Stimulated activated memory B cell treated with anti-CD40 and anti-IgM and Interleukin-4, amounts not matched to agents 10 μg/mL and 1 μg/mL and 100 μg/mL, for 72 hours (primary cell): ENCODE measurements at regions not wholly inside any gene's neighbourhood (a gene's known extent, or its start where the extent isn't known, plus 50 kb on each side); places are given as distances from the start of the nearest gene placed in this dataset.

Experiments
- ATAC-seq: fragments of 150-1000 bp; cut with Tn5 transposase; 2 replicates; pipeline ENCODE4 v1.10.0; 2021
- H3K27ac Mint-ChIP-seq: one replicate; pipeline ENCODE4 v1.8.0; 2022; ENCODE audit warnings: mild to moderate bottlenecking, mixed read lengths
- H3K27me3 Mint-ChIP-seq: one replicate; pipeline ENCODE4 v1.8.0; 2022; ENCODE audit warnings: mixed read lengths
- H3K36me3 Mint-ChIP-seq: one replicate; pipeline ENCODE4 v1.8.0; 2022; ENCODE audit warnings: mixed read lengths
- H3K4me1 Mint-ChIP-seq: one replicate; pipeline ENCODE4 v1.8.0; 2022; ENCODE audit warnings: mixed read lengths
- H3K4me3 Mint-ChIP-seq: one replicate; pipeline ENCODE4 v1.8.0; 2022; ENCODE audit warnings: mild to moderate bottlenecking, moderate library complexity, mixed read lengths
- H3K9me3 Mint-ChIP-seq: one replicate; pipeline ENCODE4 v1.8.0; 2022; ENCODE audit warnings: mixed read lengths

- no peaks in the 10 kb centered on the region for H3K36me3 Mint-ChIP-seq
- no peak for ATAC-seq
- H3K27ac Mint-ChIP-seq, result no peak overlapping the region
- H3K4me1 Mint-ChIP-seq, result peaks cover 22% of the 10 kb centered on the region
- H3K9me3 Mint-ChIP-seq, result no peaks in the 10 kb centered on the region
- no peak overlapping the region for H3K4me3 Mint-ChIP-seq
- H3K27me3 Mint-ChIP-seq, result no peaks in the 10 kb centered on the region
Measured at GRCh38 chr3:40768536-40768935, 243.8 kb downstream of the ZNF621 start.

GRCh38 chr3:40770061-40770460, 245.3 kb downstream of the ZNF621 start:
- no peaks in the 10 kb centered on the region for H3K27me3 Mint-ChIP-seq
- H3K27ac Mint-ChIP-seq, result no peak overlapping the region
- no peak overlapping the region for H3K4me3 Mint-ChIP-seq
- peaks cover 22% of the 10 kb centered on the region for H3K4me1 Mint-ChIP-seq
- no peaks in the 10 kb centered on the region for H3K36me3 Mint-ChIP-seq
- ATAC-seq, result no peak
- no peaks in the 10 kb centered on the region for H3K9me3 Mint-ChIP-seq

GRCh38 chr3:40771112-40771511, 246.4 kb downstream of the ZNF621 start:
- H3K9me3 Mint-ChIP-seq, result no peaks in the 10 kb centered on the region
- H3K36me3 Mint-ChIP-seq, result no peaks in the 10 kb centered on the region
- H3K27ac Mint-ChIP-seq, result no peak overlapping the region
- no peak for ATAC-seq
- peaks cover 20% of the 10 kb centered on the region for H3K4me1 Mint-ChIP-seq
- H3K27me3 Mint-ChIP-seq, result no peaks in the 10 kb centered on the region
- H3K4me3 Mint-ChIP-seq, result no peak overlapping the region

GRCh38 chr3:40779039-40779438, 254.3 kb downstream of the ZNF621 start:
- Mint-ChIP-seq H3K4me3 (no peak overlapping the region), H3K27me3 (no peaks in the 10 kb centered on the region), H3K4me1 (no peaks in the 10 kb centered on the region), H3K27ac (no peak overlapping the region), H3K36me3 (no peaks in the 10 kb centered on the region), H3K9me3 (no peaks in the 10 kb centered on the region)
- no peak for ATAC-seq

GRCh38 chr3:40780291-40780924, 255.6 kb downstream of the ZNF621 start:
- H3K4me3 Mint-ChIP-seq, result no peak overlapping the region
- no peaks in the 10 kb centered on the region for H3K36me3 Mint-ChIP-seq
- H3K4me1 Mint-ChIP-seq, result no peaks in the 10 kb centered on the region
- H3K27me3 Mint-ChIP-seq, result peaks cover 3% of the 10 kb centered on the region
- no peak overlapping the region for H3K27ac Mint-ChIP-seq
- no peaks in the 10 kb centered on the region for H3K9me3 Mint-ChIP-seq
- ATAC-seq, result no peak

GRCh38 chr3:40780925-40781406, 256.2 kb downstream of the ZNF621 start:
- H3K27me3 Mint-ChIP-seq, result peaks cover 9% of the 10 kb centered on the region
- H3K27ac Mint-ChIP-seq, result no peak overlapping the region
- no peaks in the 10 kb centered on the region for H3K9me3 Mint-ChIP-seq
- H3K4me3 Mint-ChIP-seq, result no peak overlapping the region
- H3K36me3 Mint-ChIP-seq, result no peaks in the 10 kb centered on the region
- no peaks in the 10 kb centered on the region for H3K4me1 Mint-ChIP-seq
- no peak for ATAC-seq

GRCh38 chr3:40782111-40782721, 257.5 kb downstream of the ZNF621 start:
- H3K36me3 Mint-ChIP-seq, result peaks cover 6% of the 10 kb centered on the region
- peaks cover 9% of the 10 kb centered on the region for H3K27me3 Mint-ChIP-seq
- no peak overlapping the region for H3K27ac Mint-ChIP-seq
- H3K4me1 Mint-ChIP-seq, result no peaks in the 10 kb centered on the region
- ATAC-seq, result peak; percentile 54
- H3K9me3 Mint-ChIP-seq, result peaks cover 6% of the 10 kb centered on the region
- no peak overlapping the region for H3K4me3 Mint-ChIP-seq

- Mint-ChIP-seq H3K4me1 (peaks cover 9% of the 10 kb centered on the region), H3K4me3 (no peak overlapping the region), H3K27ac (no peak overlapping the region), H3K9me3 (peaks cover 9% of the 10 kb centered on the region), H3K36me3 (peaks cover 6% of the 10 kb centered on the region), H3K27me3 (peaks cover 2% of the 10 kb centered on the region)
- ATAC-seq, result no peak
Measured at GRCh38 chr3:40790746-40791145, 266.0 kb downstream of the ZNF621 start.

- peaks cover 3% of the 10 kb centered on the region for H3K9me3 Mint-ChIP-seq
- peaks cover 9% of the 10 kb centered on the region for H3K4me1 Mint-ChIP-seq
- no peaks in the 10 kb centered on the region for H3K36me3 Mint-ChIP-seq
- ATAC-seq, result peak; percentile 48
- H3K4me3 Mint-ChIP-seq, result no peak overlapping the region
- H3K27ac Mint-ChIP-seq, result no peak overlapping the region
- no peaks in the 10 kb centered on the region for H3K27me3 Mint-ChIP-seq
Measured at GRCh38 chr3:40793730-40794129, 269.0 kb downstream of the ZNF621 start.

GRCh38 chr3:40800343-40800742, 275.6 kb downstream of the ZNF621 start:
- Mint-ChIP-seq H3K36me3 (peaks cover 11% of the 10 kb centered on the region), H3K4me1 (peaks cover 6% of the 10 kb centered on the region), H3K4me3 (no peak overlapping the region), H3K27ac (no peak overlapping the region), H3K27me3 (no peaks in the 10 kb centered on the region), H3K9me3 (peaks cover 3% of the 10 kb centered on the region)
- ATAC-seq, result no peak

- Mint-ChIP-seq H3K27ac (no peak overlapping the region), H3K4me3 (no peak overlapping the region), H3K27me3 (no peaks in the 10 kb centered on the region), H3K9me3 (peaks cover 3% of the 10 kb centered on the region), H3K4me1 (peaks cover 6% of the 10 kb centered on the region), H3K36me3 (peaks cover 11% of the 10 kb centered on the region)
- no peak for ATAC-seq
Measured at GRCh38 chr3:40801284-40801741, 276.6 kb downstream of the ZNF621 start.

- peaks cover 6% of the 10 kb centered on the region for H3K4me1 Mint-ChIP-seq
- no peak overlapping the region for H3K27ac Mint-ChIP-seq
- no peak for ATAC-seq
- no peaks in the 10 kb centered on the region for H3K27me3 Mint-ChIP-seq
- peaks cover 3% of the 10 kb centered on the region for H3K9me3 Mint-ChIP-seq
- no peak overlapping the region for H3K4me3 Mint-ChIP-seq
- H3K36me3 Mint-ChIP-seq, result peaks cover 11% of the 10 kb centered on the region
Measured at GRCh38 chr3:40803311-40803710, 278.6 kb downstream of the ZNF621 start.

- peaks cover 6% of the 10 kb centered on the region for H3K4me1 Mint-ChIP-seq
- no peak overlapping the region for H3K4me3 Mint-ChIP-seq
- H3K9me3 Mint-ChIP-seq, result peaks cover 12% of the 10 kb centered on the region
- H3K36me3 Mint-ChIP-seq, result peaks cover 5% of the 10 kb centered on the region
- H3K27ac Mint-ChIP-seq, result no peak overlapping the region
- no peaks in the 10 kb centered on the region for H3K27me3 Mint-ChIP-seq
- ATAC-seq, result no peak
Measured at GRCh38 chr3:40805456-40805855, 280.7 kb downstream of the ZNF621 start.

GRCh38 chr3:40810813-40811212, 286.1 kb downstream of the ZNF621 start:
- Mint-ChIP-seq H3K4me3 (no peak overlapping the region), H3K27me3 (peaks cover 12% of the 10 kb centered on the region), H3K4me1 (no peaks in the 10 kb centered on the region), H3K36me3 (peaks cover 11% of the 10 kb centered on the region), H3K27ac (no peak overlapping the region), H3K9me3 (peaks cover 21% of the 10 kb centered on the region)
- ATAC-seq, result no peak

- peaks cover 7% of the 10 kb centered on the region for H3K27me3 Mint-ChIP-seq
- no peaks in the 10 kb centered on the region for H3K4me1 Mint-ChIP-seq
- peaks cover 5% of the 10 kb centered on the region for H3K36me3 Mint-ChIP-seq
- no peak overlapping the region for H3K4me3 Mint-ChIP-seq
- H3K9me3 Mint-ChIP-seq, result peaks cover 4% of the 10 kb centered on the region
- no peak overlapping the region for H3K27ac Mint-ChIP-seq
- no peak for ATAC-seq
Measured at GRCh38 chr3:40817017-40817416, 292.3 kb downstream of the ZNF621 start.

- Mint-ChIP-seq H3K36me3 (no peaks in the 10 kb centered on the region), H3K4me3 (no peak overlapping the region), H3K27me3 (no peaks in the 10 kb centered on the region), H3K27ac (no peak overlapping the region), H3K4me1 (no peaks in the 10 kb centered on the region), H3K9me3 (no peaks in the 10 kb centered on the region)
- no peak for ATAC-seq
Measured at GRCh38 chr3:40821315-40821714, 296.6 kb downstream of the ZNF621 start.
